ENCODE measurements at regions not wholly inside any gene's neighbourhood (a gene's known extent, or its start where the extent isn't known, plus 50 kb on each side); places are given as distances from the start of the nearest gene placed in this dataset.

DNA sequence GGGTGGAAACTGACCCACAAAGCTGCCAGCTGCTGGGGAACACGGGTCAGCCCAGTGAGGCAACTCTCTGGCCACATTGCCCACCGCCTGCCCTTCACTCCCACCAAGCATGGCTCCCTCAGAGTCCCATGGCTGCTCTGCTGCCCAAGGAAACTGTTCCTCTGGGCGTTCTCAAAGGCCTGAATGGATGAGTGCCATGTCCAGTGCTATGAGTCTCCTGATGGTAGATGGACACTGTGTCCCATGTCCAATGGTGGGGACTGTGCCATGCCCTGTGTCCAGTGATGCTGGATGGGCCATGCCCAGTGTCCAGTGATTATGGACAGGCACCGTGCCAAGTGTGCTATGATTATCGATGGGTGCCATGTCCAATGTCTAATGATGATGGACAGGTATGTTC is 88.8 kb downstream of the ANKRD10 start:
- H3K27me3 ChIP-seq (ENCODE audit: control insufficient read depth, extremely low read depth, insufficient read depth, low read length), result peaks cover 16% of the 10 kb centered on the region
- no peak for FAIRE-seq
- dilution Hi-C loops (cut with MboI; ENCODE audit: extremely low pct_ligation_motif_present, low sequenced_read_pairs), result no loop called here
- H3K4me1 ChIP-seq (ENCODE audit: control insufficient read depth, extremely low read depth, insufficient read depth, low read length), result no peaks in the 10 kb centered on the region
- no peak for TF ChIP-seq EZH2 (IDR thresholded peaks at IDR 0.05; ENCODE audit: low read length)
- TF ChIP-seq, protein P1, sequence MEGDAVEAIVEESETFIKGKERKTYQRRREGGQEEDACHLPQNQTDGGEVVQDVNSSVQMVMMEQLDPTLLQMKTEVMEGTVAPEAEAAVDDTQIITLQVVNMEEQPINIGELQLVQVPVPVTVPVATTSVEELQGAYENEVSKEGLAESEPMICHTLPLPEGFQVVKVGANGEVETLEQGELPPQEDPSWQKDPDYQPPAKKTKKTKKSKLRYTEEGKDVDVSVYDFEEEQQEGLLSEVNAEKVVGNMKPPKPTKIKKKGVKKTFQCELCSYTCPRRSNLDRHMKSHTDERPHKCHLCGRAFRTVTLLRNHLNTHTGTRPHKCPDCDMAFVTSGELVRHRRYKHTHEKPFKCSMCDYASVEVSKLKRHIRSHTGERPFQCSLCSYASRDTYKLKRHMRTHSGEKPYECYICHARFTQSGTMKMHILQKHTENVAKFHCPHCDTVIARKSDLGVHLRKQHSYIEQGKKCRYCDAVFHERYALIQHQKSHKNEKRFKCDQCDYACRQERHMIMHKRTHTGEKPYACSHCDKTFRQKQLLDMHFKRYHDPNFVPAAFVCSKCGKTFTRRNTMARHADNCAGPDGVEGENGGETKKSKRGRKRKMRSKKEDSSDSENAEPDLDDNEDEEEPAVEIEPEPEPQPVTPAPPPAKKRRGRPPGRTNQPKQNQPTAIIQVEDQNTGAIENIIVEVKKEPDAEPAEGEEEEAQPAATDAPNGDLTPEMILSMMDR (optimal IDR thresholded peaks at IDR 0.05 in 1 of 3, IDR thresholded peaks at IDR 0.05 in 1 of 3, conservative IDR thresholded peaks at IDR 0.05 in 1 of 3; ENCODE audit: extremely low read depth in 1 of 3, insufficient read depth in 2 of 3, low read length in 3 of 3), result no peak
- H2AFZ ChIP-seq (ENCODE audit: control insufficient read depth, low read length), result no peak overlapping the region
- DNase-seq (ENCODE audit: low read depth, low spot score), result no peak
- H3K9me1 ChIP-seq (ENCODE audit: control insufficient read depth, extremely low read depth, insufficient read depth, low read length), result no peaks in the 10 kb centered on the region
- no peaks in the 10 kb centered on the region for H3K36me3 ChIP-seq (ENCODE audit: control insufficient read depth in 2 of 2, extremely low read depth in 1 of 2, insufficient read depth in 2 of 2, low read length in 2 of 2)
- no peaks in the 10 kb centered on the region for H3K79me2 ChIP-seq (ENCODE audit: control insufficient read depth, insufficient read depth, low read length)
- H3K9me3 ChIP-seq (ENCODE audit: control insufficient read depth, low read depth, low read length), result no peaks in the 10 kb centered on the region
- no peaks in the 10 kb centered on the region for H4K20me1 ChIP-seq (ENCODE audit: control insufficient read depth, extremely low read depth, insufficient read depth, low read length)
- no peak overlapping the region for H3K4me3 ChIP-seq (ENCODE audit: control insufficient read depth in 2 of 3, extremely low read depth in 1 of 3, insufficient read depth in 2 of 3, low read depth in 1 of 3, low read length in 3 of 3)
- H3K27ac ChIP-seq (ENCODE audit: control insufficient read depth, insufficient read depth, low read length), result no peak overlapping the region
- no peak overlapping the region for H3K9ac ChIP-seq (ENCODE audit: control insufficient read depth, extremely low read depth, insufficient read depth, low read length)
- H3K4me2 ChIP-seq (ENCODE audit: control insufficient read depth, extremely low read depth, insufficient read depth, low read depth, low read length), result no peak overlapping the region

DNA sequence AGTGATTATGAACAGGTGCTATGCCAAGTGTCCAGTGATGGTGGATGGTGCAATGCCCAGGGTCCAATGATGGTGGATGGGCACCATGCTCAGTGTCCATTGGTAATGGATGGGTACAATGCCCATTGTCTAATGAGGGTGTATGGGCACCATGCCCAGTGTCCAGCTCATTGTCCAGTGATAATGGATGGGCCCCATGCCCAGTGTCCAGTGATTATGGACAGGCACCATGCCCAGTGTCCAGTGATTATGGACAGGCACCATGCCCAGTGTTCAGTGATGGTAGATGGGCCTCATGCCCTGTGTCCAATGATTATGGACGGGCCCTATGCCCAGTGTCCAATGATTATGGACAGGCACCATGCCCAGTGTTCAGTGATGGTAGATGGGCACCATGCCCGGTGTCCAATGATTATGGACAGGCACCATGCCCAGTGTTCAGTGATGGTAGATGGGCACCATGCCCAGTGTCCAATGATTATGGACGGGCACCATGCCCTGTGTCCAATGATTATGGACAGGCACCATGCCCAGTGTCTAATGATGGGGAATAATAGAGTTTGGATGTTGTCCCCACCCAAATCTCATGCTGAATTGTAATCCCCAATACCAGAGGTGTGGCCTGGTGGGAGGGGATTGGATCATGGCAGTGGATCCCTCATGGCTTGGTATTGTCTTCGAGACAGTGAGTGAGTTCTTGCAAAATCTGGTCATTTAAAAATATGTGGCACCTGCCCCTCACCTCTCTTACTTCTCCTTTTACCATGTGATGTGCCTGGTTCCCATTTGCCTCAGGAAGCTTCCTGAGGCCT is 87.8 kb downstream of the ANKRD10 start:
- Histone ChIP-seq H3K9me3 (ENCODE audit: control insufficient read depth, low read depth, low read length) (no peaks in the 10 kb centered on the region), H3K9ac (ENCODE audit: control insufficient read depth, extremely low read depth, insufficient read depth, low read length) (no peak overlapping the region), H3K79me2 (ENCODE audit: control insufficient read depth, insufficient read depth, low read length) (no peaks in the 10 kb centered on the region), H2AFZ (ENCODE audit: control insufficient read depth, low read length) (no peak overlapping the region), H3K9me1 (ENCODE audit: control insufficient read depth, extremely low read depth, insufficient read depth, low read length) (no peaks in the 10 kb centered on the region), H3K4me3 (ENCODE audit: control insufficient read depth in 2 of 3, extremely low read depth in 1 of 3, insufficient read depth in 2 of 3, low read depth in 1 of 3, low read length in 3 of 3) (no peak overlapping the region), H3K27me3 (ENCODE audit: control insufficient read depth, extremely low read depth, insufficient read depth, low read length) (peaks cover 16% of the 10 kb centered on the region), H3K36me3 (ENCODE audit: control insufficient read depth in 2 of 2, extremely low read depth in 1 of 2, insufficient read depth in 2 of 2, low read length in 2 of 2) (no peaks in the 10 kb centered on the region), H4K20me1 (ENCODE audit: control insufficient read depth, extremely low read depth, insufficient read depth, low read length) (no peaks in the 10 kb centered on the region), H3K4me2 (ENCODE audit: control insufficient read depth, extremely low read depth, insufficient read depth, low read depth, low read length) (no peak overlapping the region), H3K27ac (ENCODE audit: control insufficient read depth, insufficient read depth, low read length) (no peak overlapping the region), H3K4me1 (ENCODE audit: control insufficient read depth, extremely low read depth, insufficient read depth, low read length) (no peaks in the 10 kb centered on the region)
- no peak for DNase-seq (ENCODE audit: low read depth, low spot score)
- dilution Hi-C loops (cut with MboI; ENCODE audit: extremely low pct_ligation_motif_present, low sequenced_read_pairs), result no loop called here
- no peak for TF ChIP-seq EZH2 (IDR thresholded peaks at IDR 0.05; ENCODE audit: low read length)
- TF ChIP-seq, protein P1 (optimal IDR thresholded peaks at IDR 0.05 in 1 of 3, IDR thresholded peaks at IDR 0.05 in 1 of 3, conservative IDR thresholded peaks at IDR 0.05 in 1 of 3; ENCODE audit: extremely low read depth in 1 of 3, insufficient read depth in 2 of 3, low read length in 3 of 3), result no peak
- FAIRE-seq, result no peak
